ENCODE measurements at regions not wholly inside any gene's neighbourhood (a gene's known extent, or its start where the extent isn't known, plus 50 kb on each side); places are given as distances from the start of the nearest gene placed in this dataset.

DNA sequence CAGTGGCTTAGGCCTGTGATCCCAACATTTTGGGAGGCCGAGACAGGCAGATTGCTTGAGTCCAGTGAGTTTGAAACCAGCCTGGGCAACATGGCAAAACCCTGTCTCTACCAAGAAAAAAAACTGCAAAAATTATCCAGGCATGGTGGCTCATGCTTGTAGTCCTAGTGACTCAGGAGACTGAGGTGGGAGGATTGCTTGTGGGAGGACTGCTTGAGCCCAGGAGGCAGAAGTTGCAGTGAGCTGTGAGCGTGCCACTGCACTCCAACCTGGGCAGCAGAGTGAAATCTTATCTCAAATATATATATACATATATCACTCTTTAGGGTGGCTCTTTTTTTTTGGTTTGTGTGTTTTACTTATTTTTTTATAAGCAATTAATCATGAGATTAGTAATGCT lies 83.7 kb upstream of the WDR72 start:
- TF ChIP-seq ZNF670 (tag by site-specific recombination; IDR thresholded peaks at IDR 0.05; ENCODE audit: low read depth) (no peak), YY1 (tag by site-specific recombination; IDR thresholded peaks at IDR 0.05) (no peak), ZNF274 (IDR thresholded peaks at IDR 0.05; ENCODE audit: low read length) (no peak), ZNF274 (tag by site-specific recombination; IDR thresholded peaks at IDR 0.05; ENCODE audit: borderline replicate concordance) (no peak), CTCF (tag by site-specific recombination; IDR thresholded peaks at IDR 0.05) (no peak), ZBTB17 (tag by site-specific recombination; IDR thresholded peaks at IDR 0.05) (no peak), ZNF121 (tag by site-specific recombination; IDR thresholded peaks at IDR 0.05) (no peak), ZFP3 (tag by site-specific recombination; IDR thresholded peaks at IDR 0.05; ENCODE audit: low read depth) (no peak), ZNF398 (tag by site-specific recombination; IDR thresholded peaks at IDR 0.05) (no peak), ZNF791 (tag by site-specific recombination; IDR thresholded peaks at IDR 0.05) (no peak), ZNF169 (tag by site-specific recombination; IDR thresholded peaks at IDR 0.05) (no peak), TCF7L2 (IDR thresholded peaks at IDR 0.05; ENCODE audit: borderline replicate concordance, low read depth, low read length) (no peak), ZNF785 (tag by site-specific recombination; IDR thresholded peaks at IDR 0.05) (no peak)
- TF ChIP-seq, protein P1, sequence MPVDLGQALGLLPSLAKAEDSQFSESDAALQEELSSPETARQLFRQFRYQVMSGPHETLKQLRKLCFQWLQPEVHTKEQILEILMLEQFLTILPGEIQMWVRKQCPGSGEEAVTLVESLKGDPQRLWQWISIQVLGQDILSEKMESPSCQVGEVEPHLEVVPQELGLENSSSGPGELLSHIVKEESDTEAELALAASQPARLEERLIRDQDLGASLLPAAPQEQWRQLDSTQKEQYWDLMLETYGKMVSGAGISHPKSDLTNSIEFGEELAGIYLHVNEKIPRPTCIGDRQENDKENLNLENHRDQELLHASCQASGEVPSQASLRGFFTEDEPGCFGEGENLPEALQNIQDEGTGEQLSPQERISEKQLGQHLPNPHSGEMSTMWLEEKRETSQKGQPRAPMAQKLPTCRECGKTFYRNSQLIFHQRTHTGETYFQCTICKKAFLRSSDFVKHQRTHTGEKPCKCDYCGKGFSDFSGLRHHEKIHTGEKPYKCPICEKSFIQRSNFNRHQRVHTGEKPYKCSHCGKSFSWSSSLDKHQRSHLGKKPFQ (tag by site-specific recombination; IDR thresholded peaks at IDR 0.05) = no peak

Data from HEK293 (cell line).